ENCODE measurements at regions not wholly inside any gene's neighbourhood (a gene's known extent, or its start where the extent isn't known, plus 50 kb on each side); places are given as distances from the start of the nearest gene placed in this dataset.
"Not testable (repeated sequence)": the region's sequence is repeated elsewhere in the genome, so short reads cannot be mapped to it uniquely, and the experiment has no call there.

DNA sequence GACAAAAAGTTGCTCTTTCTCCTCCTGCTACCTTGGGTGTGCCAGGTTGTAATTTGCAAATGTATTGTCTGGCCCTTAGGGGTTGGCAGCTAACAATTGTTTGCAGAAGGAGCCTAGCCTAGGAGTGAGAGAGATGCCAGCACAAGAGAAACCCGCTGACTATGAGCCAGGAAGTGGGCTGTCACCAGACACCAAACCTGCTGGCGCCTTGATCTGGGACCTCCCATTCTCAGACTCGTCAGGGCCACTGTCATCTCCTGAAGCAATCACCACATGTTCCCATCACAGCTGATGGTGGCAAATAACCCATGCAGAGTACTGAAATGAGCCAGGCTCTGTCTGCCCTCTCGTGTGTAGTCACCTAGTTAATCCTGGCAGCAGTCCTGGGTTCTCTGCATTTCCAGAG, 406.4 kb upstream of the NPAP1 start:
- Histone ChIP-seq H3K27ac (ENCODE audit: insufficient read depth, low read length) (no peak overlapping the region), H4K20me1 (ENCODE audit: control insufficient read depth, extremely low read depth, insufficient read depth, low read length) (no peaks in the 10 kb centered on the region), H3K27me3 (ENCODE audit: control insufficient read depth, insufficient read depth, low read length) (no peaks in the 10 kb centered on the region), H3K4me3 (replicated peaks in 1 of 4; ENCODE audit: control extremely low read depth in 1 of 4, insufficient read depth in 1 of 4, low read depth in 3 of 4, low read length in 4 of 4) (no peak overlapping the region), H3K4me1 (ENCODE audit: control insufficient read depth, extremely low read depth, insufficient read depth, low read length) (no peaks in the 10 kb centered on the region), H3K4me2 (ENCODE audit: extremely low read depth, insufficient read depth, low read length) (no peak overlapping the region), H3K9me3 (ENCODE audit: control insufficient read depth, insufficient read depth, low read depth, low read length) (no peaks in the 10 kb centered on the region), H3K79me2 (ENCODE audit: control insufficient read depth, insufficient read depth, low read length) (no peaks in the 10 kb centered on the region), H3K36me3 (ENCODE audit: control insufficient read depth, insufficient read depth, low read length) (no peaks in the 10 kb centered on the region), H3K9ac (ENCODE audit: insufficient read depth, low read length) (no peak overlapping the region), H2AFZ (ENCODE audit: low read length) (no peak overlapping the region)
- DNase-seq (ENCODE audit: low read depth in 2 of 2): no peak
- TF ChIP-seq EZH2 (IDR thresholded peaks at IDR 0.05; ENCODE audit: low read length, missing control alignments): no peak
- TF ChIP-seq, protein P1, sequence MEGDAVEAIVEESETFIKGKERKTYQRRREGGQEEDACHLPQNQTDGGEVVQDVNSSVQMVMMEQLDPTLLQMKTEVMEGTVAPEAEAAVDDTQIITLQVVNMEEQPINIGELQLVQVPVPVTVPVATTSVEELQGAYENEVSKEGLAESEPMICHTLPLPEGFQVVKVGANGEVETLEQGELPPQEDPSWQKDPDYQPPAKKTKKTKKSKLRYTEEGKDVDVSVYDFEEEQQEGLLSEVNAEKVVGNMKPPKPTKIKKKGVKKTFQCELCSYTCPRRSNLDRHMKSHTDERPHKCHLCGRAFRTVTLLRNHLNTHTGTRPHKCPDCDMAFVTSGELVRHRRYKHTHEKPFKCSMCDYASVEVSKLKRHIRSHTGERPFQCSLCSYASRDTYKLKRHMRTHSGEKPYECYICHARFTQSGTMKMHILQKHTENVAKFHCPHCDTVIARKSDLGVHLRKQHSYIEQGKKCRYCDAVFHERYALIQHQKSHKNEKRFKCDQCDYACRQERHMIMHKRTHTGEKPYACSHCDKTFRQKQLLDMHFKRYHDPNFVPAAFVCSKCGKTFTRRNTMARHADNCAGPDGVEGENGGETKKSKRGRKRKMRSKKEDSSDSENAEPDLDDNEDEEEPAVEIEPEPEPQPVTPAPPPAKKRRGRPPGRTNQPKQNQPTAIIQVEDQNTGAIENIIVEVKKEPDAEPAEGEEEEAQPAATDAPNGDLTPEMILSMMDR (conservative IDR thresholded peaks at IDR 0.05 in 1 of 2, IDR thresholded peaks at IDR 0.05 in 1 of 2; ENCODE audit: low read depth in 1 of 2, low read length in 2 of 2): no peak

DNA sequence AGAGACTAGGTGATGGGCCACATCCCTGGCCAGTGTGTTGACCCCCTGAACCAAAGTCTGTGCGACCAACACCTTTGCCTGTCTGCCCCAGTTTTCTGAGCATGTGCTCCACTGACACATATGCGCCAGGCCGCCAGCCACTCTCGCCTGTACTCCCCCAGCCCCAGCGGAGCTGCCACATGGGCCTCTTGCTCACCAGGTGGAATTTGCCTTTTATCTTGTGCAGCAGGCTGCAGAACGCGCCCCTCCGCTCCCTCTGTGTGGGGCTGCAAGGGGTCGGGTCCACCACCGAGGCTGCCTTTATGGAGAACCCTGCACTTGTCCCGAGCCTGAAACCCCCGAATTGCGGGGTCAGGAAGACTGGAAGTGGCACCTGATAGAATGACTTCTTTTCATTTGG, 405.7 kb upstream of the NPAP1 start:
- Histone ChIP-seq H3K4me3 (replicated peaks in 1 of 4; ENCODE audit: control extremely low read depth in 1 of 4, insufficient read depth in 1 of 4, low read depth in 3 of 4, low read length in 4 of 4) (no peak overlapping the region), H4K20me1 (ENCODE audit: control insufficient read depth, extremely low read depth, insufficient read depth, low read length) (no peaks in the 10 kb centered on the region), H3K9ac (ENCODE audit: insufficient read depth, low read length) (no peak overlapping the region), H2AFZ (ENCODE audit: low read length) (no peak overlapping the region), H3K27me3 (ENCODE audit: control insufficient read depth, insufficient read depth, low read length) (no peaks in the 10 kb centered on the region), H3K36me3 (ENCODE audit: control insufficient read depth, insufficient read depth, low read length) (no peaks in the 10 kb centered on the region), H3K27ac (ENCODE audit: insufficient read depth, low read length) (no peak overlapping the region), H3K4me1 (ENCODE audit: control insufficient read depth, extremely low read depth, insufficient read depth, low read length) (no peaks in the 10 kb centered on the region), H3K9me3 (ENCODE audit: control insufficient read depth, insufficient read depth, low read depth, low read length) (no peaks in the 10 kb centered on the region), H3K4me2 (ENCODE audit: extremely low read depth, insufficient read depth, low read length) (no peak overlapping the region), H3K79me2 (ENCODE audit: control insufficient read depth, insufficient read depth, low read length) (no peaks in the 10 kb centered on the region)
- no peak for TF ChIP-seq EZH2 (IDR thresholded peaks at IDR 0.05; ENCODE audit: low read length, missing control alignments)
- TF ChIP-seq, protein P1 (conservative IDR thresholded peaks at IDR 0.05 in 1 of 2, IDR thresholded peaks at IDR 0.05 in 1 of 2; ENCODE audit: low read depth in 1 of 2, low read length in 2 of 2): no peak
- DNase-seq (ENCODE audit: low read depth in 2 of 2): no peak

DNA sequence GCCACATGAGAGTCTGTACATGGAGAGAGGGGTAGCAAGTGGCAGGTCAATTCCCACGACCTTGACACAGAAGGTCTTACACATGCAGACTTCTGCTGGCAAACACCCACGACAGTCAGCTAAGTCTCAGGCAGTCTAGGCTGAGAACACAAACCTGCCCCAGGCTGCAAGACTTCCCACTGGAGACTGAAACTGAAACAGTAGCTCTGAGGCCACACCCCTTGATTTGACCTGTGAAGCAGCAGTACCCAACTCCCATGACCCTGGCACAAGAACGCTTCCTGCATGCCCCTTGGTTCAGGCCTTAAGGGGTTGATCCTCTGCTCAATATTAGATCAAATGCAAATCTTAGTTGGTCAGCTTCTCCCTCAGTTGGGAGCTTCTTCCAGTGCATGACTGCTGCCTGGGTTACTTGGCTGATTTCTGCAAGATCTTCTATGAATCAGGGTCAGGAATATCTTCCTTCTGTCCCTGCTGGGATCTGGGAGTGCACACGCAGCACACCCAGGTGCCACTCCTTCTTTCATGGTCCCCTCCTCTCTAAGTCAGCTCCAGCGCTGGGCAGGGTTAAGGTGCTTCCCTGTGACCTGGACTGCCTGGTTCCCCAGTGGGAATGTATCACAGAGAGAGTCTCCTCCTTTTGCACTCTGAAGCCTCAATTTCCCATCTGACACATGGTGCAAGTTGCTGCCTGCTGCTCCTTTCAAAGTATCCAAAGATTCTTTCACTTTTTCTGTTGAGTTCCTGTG, 403.9 kb upstream of the NPAP1 start:
- H2AFZ ChIP-seq (ENCODE audit: low read length); H4K20me1 ChIP-seq (ENCODE audit: control insufficient read depth, extremely low read depth, insufficient read depth, low read length); H3K4me1 ChIP-seq (ENCODE audit: control insufficient read depth, extremely low read depth, insufficient read depth, low read length); H3K27ac ChIP-seq (ENCODE audit: insufficient read depth, low read length); H3K4me3 ChIP-seq (replicated peaks in 1 of 4; ENCODE audit: control extremely low read depth in 1 of 4, insufficient read depth in 1 of 4, low read depth in 3 of 4, low read length in 4 of 4); H3K4me2 ChIP-seq (ENCODE audit: extremely low read depth, insufficient read depth, low read length); H3K9me3 ChIP-seq (ENCODE audit: control insufficient read depth, insufficient read depth, low read depth, low read length); DNase-seq (ENCODE audit: low read depth in 2 of 2); H3K79me2 ChIP-seq (ENCODE audit: control insufficient read depth, insufficient read depth, low read length); H3K27me3 ChIP-seq (ENCODE audit: control insufficient read depth, insufficient read depth, low read length); H3K36me3 ChIP-seq (ENCODE audit: control insufficient read depth, insufficient read depth, low read length); H3K9ac ChIP-seq (ENCODE audit: insufficient read depth, low read length): not testable (repeated sequence)

Data from fibroblast of lung (primary cell).